Uterus (tissue), 3 donors: ENCODE measurements at regions not wholly inside any gene's neighbourhood (a gene's known extent, or its start where the extent isn't known, plus 50 kb on each side); places are given as distances from the start of the nearest gene placed in this dataset.
A peak's percentile ranks its signal among the peaks of the same experiment; 100 is the strongest.

ENCODE experiments used
- DNase-seq, 2 donors: peaks; one replicate each; pipeline ENCODE4 v3.0.0-alpha.2; 2019 to 2020
- H3K27ac ChIP-seq, 2 donors: fragments of 200-600 bp; sonication (generic); 1 replicate in 1 of 2; 2 replicates in 1 of 2; pipeline ENCODE4 v1.5.1; 2016 to 2018
- H3K27me3 ChIP-seq, 2 donors: fragments of 200-600 bp; sonication (generic); one replicate each; pipeline ENCODE4 v1.5.1; 2018 to 2019; ENCODE audit warnings: control low read depth in 1 of 2
- H3K36me3 ChIP-seq, 2 donors: fragments of 200-600 bp; sonication (generic); one replicate each; pipeline ENCODE4 v1.5.1; 2019; ENCODE audit warnings: control low read depth in 1 of 2
- H3K4me1 ChIP-seq, 2 donors: fragments of 200-600 bp; sonication (generic); one replicate each; pipeline ENCODE4 v1.5.1; 2018 to 2019; ENCODE audit warnings: control low read depth in 1 of 2
- H3K4me3 ChIP-seq, 2 donors: fragments of 200-600 bp; sonication (generic); 1 replicate in 1 of 2; 2 replicates in 1 of 2; pipeline ENCODE4 v1.5.1; 2018 to 2019; ENCODE audit warnings: mild to moderate bottlenecking in 1 of 2
- H3K9me3 ChIP-seq, 2 donors: fragments of 200-600 bp; sonication (generic); one replicate each; pipeline ENCODE4 v1.5.1; 2019; ENCODE audit warnings: control low read depth in 1 of 2
- POLR2A ChIP-seq, 2 donors: fragments of 450-650 bp; IDR thresholded peaks; one replicate each; pipeline ENCODE4 v1.6.1; 2016; ENCODE audit warnings: antibody characterized with exemption in 2 of 2, mild to moderate bottlenecking in 1 of 2, moderate library complexity in 1 of 2
- intact Hi-C: fragments of 100-400 bp; cut with DNase I; formaldehyde crosslinking; loops from one replicate; pipeline ENCODE4 v1.15.1; 2023; ENCODE audit warnings: low total_unique reads
- TF ChIP-seq, protein P1 (sequence below), 4 experiments: fragments of 200-600 bp in 2 of 4; fragments of 450-650 bp in 2 of 4; sonication (generic) in 2 of 4; IDR thresholded peaks; one replicate each; pipeline ENCODE4 v1.5.1; 2016 to 2019; ENCODE audit warnings: antibody characterized with exemption in 4 of 4, mild to moderate bottlenecking in 2 of 4, moderate library complexity in 1 of 4
- donor health status: DM: yes; HTN: yes; CAD: no.

DNA sequence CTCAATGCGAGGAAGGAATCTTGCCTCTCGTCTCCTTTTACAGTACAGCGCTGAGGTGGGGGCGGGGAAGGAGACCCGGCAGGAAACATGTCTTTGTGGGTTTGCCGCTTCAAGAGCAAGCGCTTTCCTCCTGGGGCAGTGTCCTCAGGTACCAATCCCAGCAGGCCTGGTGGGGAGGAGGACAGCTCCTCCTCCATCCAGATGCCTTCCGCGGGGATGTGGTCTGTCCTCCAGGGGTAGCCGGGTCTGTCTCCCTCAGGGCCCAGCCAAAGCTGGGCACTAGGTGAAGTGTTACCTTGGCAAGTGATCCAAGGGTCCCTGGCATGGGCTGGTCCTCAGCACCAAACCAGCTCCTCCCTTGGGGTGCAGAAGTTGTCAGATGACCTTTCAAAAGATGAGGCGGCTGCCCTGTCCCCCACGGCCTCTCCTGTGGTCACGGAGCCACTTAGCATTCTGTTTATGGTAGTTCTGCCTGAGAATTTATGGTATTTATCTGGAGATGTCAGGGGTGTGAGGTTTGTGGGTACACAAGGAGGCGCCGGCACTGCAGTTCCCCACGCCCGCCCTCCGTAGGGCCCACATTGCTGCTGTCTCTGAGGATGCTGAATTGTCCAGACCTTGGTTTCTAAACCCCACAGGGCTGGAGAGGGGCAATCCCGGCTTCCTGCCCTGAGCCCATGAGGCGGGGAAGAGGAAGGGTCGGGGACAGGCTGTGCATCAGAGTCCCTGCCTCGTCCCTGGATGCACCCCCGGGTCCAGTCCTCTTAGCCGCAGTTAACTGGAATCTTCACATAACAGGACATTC is 93.5 kb upstream of the ANO1 start:
- Histone ChIP-seq H3K36me3 (no peaks in the 10 kb centered on the region), H3K4me1 (no peaks in the 10 kb centered on the region), H3K4me3 (no peak overlapping the region), H3K27me3 (no peaks in the 10 kb centered on the region), H3K9me3 (no peaks in the 10 kb centered on the region), H3K27ac (no peak overlapping the region)
- intact Hi-C loops, result no loop called here
- no peak for DNase-seq
- TF ChIP-seq POLR2A (IDR thresholded peaks at IDR 0.05), result no peak

DNA sequence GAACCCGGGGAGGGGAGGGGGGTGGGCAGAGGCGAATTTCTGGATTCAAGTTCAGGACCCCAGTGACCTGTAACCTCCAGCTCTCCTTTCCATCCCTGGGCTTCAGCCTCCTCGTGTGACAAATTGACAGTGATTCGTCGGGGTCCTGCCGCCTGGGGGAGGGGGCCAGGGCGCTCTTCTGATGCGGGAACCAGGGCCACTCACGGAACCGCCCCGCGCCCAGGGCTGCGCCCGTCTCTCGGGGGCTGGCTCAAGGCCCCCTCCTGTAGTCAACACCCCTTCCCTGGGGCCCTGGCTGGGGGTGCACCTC is 92.8 kb upstream of the ANO1 start:
- no peaks in the 10 kb centered on the region for H3K9me3 ChIP-seq
- TF ChIP-seq POLR2A (IDR thresholded peaks at IDR 0.05), result no peak
- TF ChIP-seq, protein P1, sequence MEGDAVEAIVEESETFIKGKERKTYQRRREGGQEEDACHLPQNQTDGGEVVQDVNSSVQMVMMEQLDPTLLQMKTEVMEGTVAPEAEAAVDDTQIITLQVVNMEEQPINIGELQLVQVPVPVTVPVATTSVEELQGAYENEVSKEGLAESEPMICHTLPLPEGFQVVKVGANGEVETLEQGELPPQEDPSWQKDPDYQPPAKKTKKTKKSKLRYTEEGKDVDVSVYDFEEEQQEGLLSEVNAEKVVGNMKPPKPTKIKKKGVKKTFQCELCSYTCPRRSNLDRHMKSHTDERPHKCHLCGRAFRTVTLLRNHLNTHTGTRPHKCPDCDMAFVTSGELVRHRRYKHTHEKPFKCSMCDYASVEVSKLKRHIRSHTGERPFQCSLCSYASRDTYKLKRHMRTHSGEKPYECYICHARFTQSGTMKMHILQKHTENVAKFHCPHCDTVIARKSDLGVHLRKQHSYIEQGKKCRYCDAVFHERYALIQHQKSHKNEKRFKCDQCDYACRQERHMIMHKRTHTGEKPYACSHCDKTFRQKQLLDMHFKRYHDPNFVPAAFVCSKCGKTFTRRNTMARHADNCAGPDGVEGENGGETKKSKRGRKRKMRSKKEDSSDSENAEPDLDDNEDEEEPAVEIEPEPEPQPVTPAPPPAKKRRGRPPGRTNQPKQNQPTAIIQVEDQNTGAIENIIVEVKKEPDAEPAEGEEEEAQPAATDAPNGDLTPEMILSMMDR (IDR thresholded peaks at IDR 0.05), result no peak
- peak overlapping the region; percentile 36 to 37 for H3K4me3 ChIP-seq
- no peak for DNase-seq
- H3K27ac ChIP-seq, result peak overlapping the region in 1 of 2 donors; percentile 42
- no peaks in the 10 kb centered on the region for H3K4me1 ChIP-seq
- no peaks in the 10 kb centered on the region for H3K27me3 ChIP-seq
- intact Hi-C loops, result no loop called here
- H3K36me3 ChIP-seq, result no peaks in the 10 kb centered on the region

DNA sequence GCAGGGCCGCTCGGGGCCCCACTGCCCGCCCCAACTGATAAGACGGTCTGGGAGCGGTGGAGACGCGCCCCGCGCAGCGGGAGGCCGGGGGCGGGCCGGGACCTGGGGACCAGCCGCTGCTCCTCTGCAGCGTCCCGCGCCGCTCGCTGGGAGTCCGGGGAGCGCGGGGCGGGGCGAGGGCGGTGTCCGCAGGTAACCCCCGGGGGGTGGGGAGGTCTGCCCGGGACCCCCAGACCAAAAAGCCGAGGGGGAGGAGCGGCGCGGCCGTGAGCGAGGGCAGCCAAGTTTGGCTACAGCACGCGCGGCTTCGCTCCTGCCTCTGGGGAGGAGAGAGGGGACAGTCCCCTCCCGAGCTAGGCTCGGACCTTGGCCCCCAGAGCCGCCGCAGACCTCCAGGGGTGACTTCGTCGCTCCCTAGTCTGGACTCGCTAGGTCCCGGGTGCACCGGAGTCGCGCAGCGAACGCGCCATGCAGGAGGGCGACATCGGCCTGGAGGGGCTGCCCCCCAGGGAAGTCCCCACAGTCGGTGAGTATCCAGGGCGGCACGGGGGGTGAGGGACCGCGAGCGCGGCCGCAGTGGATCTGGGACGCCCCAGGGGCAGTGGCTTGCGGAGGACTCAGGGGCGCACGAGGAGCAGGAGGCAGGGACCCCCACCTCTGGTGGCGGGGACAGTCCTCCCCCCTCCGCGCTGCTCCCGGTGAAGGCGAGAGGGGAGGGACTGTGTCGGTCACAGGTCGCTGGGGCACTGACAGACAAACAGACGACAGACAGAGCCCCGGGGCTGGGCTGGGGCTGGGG is 92.3 kb upstream of the ANO1 start:
- Histone ChIP-seq H3K36me3 (no peaks in the 10 kb centered on the region), H3K4me3 (peak overlapping the region; percentile 36 to 37), H3K27ac (peak overlapping the region; percentile 42 to 51), H3K9me3 (no peaks in the 10 kb centered on the region), H3K27me3 (no peaks in the 10 kb centered on the region), H3K4me1 (no peaks in the 10 kb centered on the region)
- intact Hi-C loops, result no loop called here
- DNase-seq, result no peak
- TF ChIP-seq POLR2A (IDR thresholded peaks at IDR 0.05), result no peak
- TF ChIP-seq, protein P1 (IDR thresholded peaks at IDR 0.05), result no peak

DNA sequence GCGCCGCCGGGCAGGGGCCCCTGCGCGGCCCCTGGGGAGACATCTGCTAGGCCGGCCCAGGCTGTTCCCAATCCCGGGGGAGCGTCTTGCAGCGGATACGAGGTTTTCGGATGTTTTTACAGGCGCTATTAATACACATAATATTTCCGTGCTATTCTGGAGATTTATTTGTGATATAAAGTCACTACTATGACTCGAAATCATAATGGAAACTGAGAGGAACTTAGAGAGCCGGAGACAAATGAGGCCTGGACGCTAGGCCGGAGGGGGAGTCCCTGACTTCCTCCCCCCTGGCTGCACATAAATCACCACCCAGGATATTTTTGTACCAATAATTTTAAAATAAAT is 91.7 kb upstream of the ANO1 start:
- intact Hi-C loops, result no loop called here

DNA sequence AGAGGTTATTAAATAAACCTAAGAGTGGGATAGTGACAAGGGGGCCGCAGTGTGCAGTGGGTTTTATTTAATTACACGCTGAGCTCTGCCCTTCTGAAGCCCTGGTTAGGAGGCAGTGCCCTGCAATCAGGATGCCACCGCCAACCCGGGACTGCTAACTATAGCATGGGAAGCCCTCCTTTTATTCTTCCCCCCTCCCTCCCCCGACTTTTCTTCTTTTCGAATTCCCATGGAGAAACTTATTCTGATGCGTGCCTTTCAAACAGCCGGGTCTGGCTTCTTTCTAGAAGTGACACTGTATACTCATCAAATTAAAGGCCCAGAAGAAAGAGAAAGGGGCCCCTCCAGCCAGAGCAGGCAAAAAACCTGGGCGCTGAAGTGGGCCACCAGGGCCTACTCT is 91.3 kb upstream of the ANO1 start:
- Histone ChIP-seq H3K27ac (peak overlapping the region; percentile 42 to 51), H3K4me1 (no peaks in the 10 kb centered on the region), H3K4me3 (no peak overlapping the region), H3K36me3 (no peaks in the 10 kb centered on the region), H3K27me3 (no peaks in the 10 kb centered on the region), H3K9me3 (no peaks in the 10 kb centered on the region)
- no peak for DNase-seq
- TF ChIP-seq, protein P1 (IDR thresholded peaks at IDR 0.05), result no peak
- TF ChIP-seq POLR2A (IDR thresholded peaks at IDR 0.05), result no peak
- intact Hi-C loops, result no loop called here

More for the DNA sequence above, 91.7 kb upstream of the ANO1 start:
- Histone ChIP-seq H3K27me3 (no peaks in the 10 kb centered on the region), H3K36me3 (no peaks in the 10 kb centered on the region), H3K9me3 (no peaks in the 10 kb centered on the region), H3K27ac (peak overlapping the region; percentile 42 to 51), H3K4me3 (peak overlapping the region; percentile 36 to 37), H3K4me1 (no peaks in the 10 kb centered on the region)
- TF ChIP-seq, protein P1 (IDR thresholded peaks at IDR 0.05), result no peak
- TF ChIP-seq POLR2A (IDR thresholded peaks at IDR 0.05), result no peak
- no peak for DNase-seq
